B cell (primary cell): ENCODE measurements at regions not wholly inside any gene's neighbourhood (a gene's known extent, or its start where the extent isn't known, plus 50 kb on each side); places are given as distances from the start of the nearest gene placed in this dataset.

Source experiments
- CTCF ChIP-seq: fragments of 200-600 bp; IDR thresholded peaks from one replicate; pipeline ENCODE4 v1.8.0; 2022; ENCODE audit warnings: antibody characterized with exemption, mild to moderate bottlenecking
- EZH2 ChIP-seq: IDR thresholded peaks from 2 replicates; pipeline ENCODE4 v1.6.1; 2012; ENCODE audit warnings: borderline replicate concordance, low read depth, mild to moderate bottlenecking, moderate library complexity, low read length; ENCODE audit not compliant: insufficient read depth, poor library complexity, severe bottlenecking

DNA sequence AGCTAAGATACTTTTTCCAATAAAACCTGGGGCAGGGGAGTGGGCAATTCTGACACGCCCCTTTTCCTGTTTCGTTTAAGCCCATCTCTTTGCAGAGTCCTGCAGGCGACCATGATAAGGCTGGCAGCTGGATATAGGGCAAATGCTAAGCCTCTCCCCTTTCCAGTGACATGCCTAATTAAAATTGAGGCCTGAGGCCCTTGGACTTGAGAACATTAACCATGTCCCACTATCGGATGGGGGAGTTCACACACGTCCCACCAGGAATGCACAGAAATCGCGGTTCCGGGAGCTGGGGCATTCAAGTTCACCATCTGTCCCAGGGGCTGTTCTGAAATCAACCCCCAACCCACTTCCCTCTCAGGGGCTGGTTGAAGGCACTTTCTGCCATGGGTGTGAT, 109.2 kb upstream of the FOXF1 start:
- TF ChIP-seq CTCF (no peak), EZH2 (no peak)
